CD4-positive, alpha-beta memory T cell (primary cell): ENCODE measurements at regions not wholly inside any gene's neighbourhood (a gene's known extent, or its start where the extent isn't known, plus 50 kb on each side); places are given as distances from the start of the nearest gene placed in this dataset.

Experiments used
- CTCF ChIA-PET: fragments of 350-600 bp; sonication (Branson Sonifier 250); formaldehyde crosslinking; loops from one replicate; lab custom pipeline; 2021; ENCODE audit warnings: inconsistent platforms; ENCODE audit not compliant: partially characterized antibody; lab: Charles Lee
- POLR2A ChIA-PET: fragments of 350-600 bp; sonication (Branson Sonifier 250); formaldehyde crosslinking; loops from one replicate; lab custom pipeline; 2021; ENCODE audit not compliant: partially characterized antibody; lab: Charles Lee
- DNase-seq, 5 donors: peaks; one replicate each; pipeline versions ENCODE4 v3.0.0 to v3.0.0-alpha.2; 2020 to 2022; ENCODE audit warnings: mixed read lengths in 1 of 5
- H3K27ac ChIP-seq: one replicate; pipeline ENCODE4 v1.7.0; 2013; ENCODE audit warnings: low read depth, low read length
- H3K27me3 ChIP-seq: 2 replicates; pipeline ENCODE4 v1.7.0; 2013; ENCODE audit warnings: mild to moderate bottlenecking, low read length, moderate library complexity; ENCODE audit not compliant: insufficient read depth
- H3K36me3 ChIP-seq: 2 replicates; pipeline ENCODE4 v1.7.0; 2013; ENCODE audit warnings: mild to moderate bottlenecking, low read length, moderate library complexity; ENCODE audit not compliant: insufficient read depth
- H3K4me1 ChIP-seq: 2 replicates; pipeline ENCODE4 v1.7.0; 2013; ENCODE audit warnings: mild to moderate bottlenecking, low read length, moderate library complexity; ENCODE audit not compliant: insufficient read depth
- H3K4me3 ChIP-seq, 2 donors: one replicate each; pipeline ENCODE4 v1.7.0; 2013; ENCODE audit warnings: low read length in 2 of 2, mild to moderate bottlenecking in 1 of 2
- H3K9me3 ChIP-seq, 2 donors: one replicate each; pipeline ENCODE4 v1.7.0; 2013; ENCODE audit warnings: low read length in 2 of 2, control low read depth in 1 of 2; ENCODE audit not compliant: control insufficient read depth in 1 of 2
- H3K27ac Mint-ChIP-seq, 7 donors: one replicate each; pipeline ENCODE4 v1.8.0; 2020 to 2021; ENCODE audit warnings: mixed read lengths in 7 of 7, mild to moderate bottlenecking in 6 of 7, inconsistent platforms in 3 of 7, moderate library complexity in 3 of 7
- H3K27me3 Mint-ChIP-seq, 2 donors: one replicate each; pipeline ENCODE4 v1.8.0; 2020 to 2021; ENCODE audit warnings: mixed read lengths in 2 of 2
- H3K36me3 Mint-ChIP-seq, 2 donors: one replicate each; pipeline ENCODE4 v1.8.0; 2020 to 2021; ENCODE audit warnings: mixed read lengths in 2 of 2, inconsistent platforms in 1 of 2, mild to moderate bottlenecking in 1 of 2
- H3K4me1 Mint-ChIP-seq, 4 donors: one replicate each; pipeline ENCODE4 v1.8.0; 2020 to 2021; ENCODE audit warnings: mixed read lengths in 4 of 4, mild to moderate bottlenecking in 1 of 4
- H3K4me3 Mint-ChIP-seq, 8 donors: one replicate each; pipeline ENCODE4 v1.8.0; 2020 to 2021; ENCODE audit warnings: mixed read lengths in 8 of 8, mild to moderate bottlenecking in 7 of 8, moderate library complexity in 6 of 8, inconsistent platforms in 3 of 8
- H3K9me3 Mint-ChIP-seq, 8 donors: one replicate each; pipeline ENCODE4 v1.8.0; 2020 to 2021; ENCODE audit warnings: mixed read lengths in 8 of 8, mild to moderate bottlenecking in 5 of 8, inconsistent platforms in 3 of 8, moderate library complexity in 1 of 8
- intact Hi-C: fragments of 100-400 bp; cut with micrococcal nuclease; formaldehyde crosslinking; loops from one replicate; pipeline ENCODE4 v1.15.1; 2023

- intact Hi-C loops, result no loop called here
- H3K27ac Mint-ChIP-seq, result no peak overlapping the region
- H3K4me3 ChIP-seq, result no peak overlapping the region
- no peaks in the 10 kb centered on the region for H3K9me3 ChIP-seq
- no peak overlapping the region for H3K4me3 Mint-ChIP-seq
- no peaks in the 10 kb centered on the region for H3K27me3 ChIP-seq
- ChIA-PET CTCF (no interaction called here), POLR2A (no interaction called here)
- peaks cover 2 to 5% of the 10 kb centered on the region in 2 donors for H3K27me3 Mint-ChIP-seq
- no peak for DNase-seq
- no peaks in the 10 kb centered on the region for H3K4me1 ChIP-seq
- no peaks in the 10 kb centered on the region for H3K9me3 Mint-ChIP-seq
- no peaks in the 10 kb centered on the region for H3K4me1 Mint-ChIP-seq
- H3K27ac ChIP-seq, result no peak overlapping the region
- H3K36me3 ChIP-seq, result no peaks in the 10 kb centered on the region
- no peaks in the 10 kb centered on the region for H3K36me3 Mint-ChIP-seq
Measured at GRCh38 chr13:109881347-109881725, 95.0 kb upstream of the IRS2 start.

GRCh38 chr13:109880371-109881346 lies 94.3 kb upstream of the IRS2 start:
- no peaks in the 10 kb centered on the region for H3K4me1 Mint-ChIP-seq
- no peak overlapping the region for H3K4me3 Mint-ChIP-seq
- CTCF ChIA-PET, result no interaction called here

GRCh38 chr13:109879338-109879737 lies 93.0 kb upstream of the IRS2 start:
- Histone ChIP-seq H3K9me3 (no peaks in the 10 kb centered on the region), H3K36me3 (no peaks in the 10 kb centered on the region), H3K4me3 (no peak overlapping the region), H3K27ac (no peak overlapping the region), H3K4me1 (no peaks in the 10 kb centered on the region), H3K27me3 (no peaks in the 10 kb centered on the region)
- intact Hi-C loops, result no loop called here
- CTCF ChIA-PET, result no interaction called here
- no peaks in the 10 kb centered on the region for H3K36me3 Mint-ChIP-seq
- no peak overlapping the region for H3K4me3 Mint-ChIP-seq
- H3K27me3 Mint-ChIP-seq, result peaks cover 4 to 10% of the 10 kb centered on the region in 2 donors
- H3K27ac Mint-ChIP-seq, result no peak overlapping the region
- H3K4me1 Mint-ChIP-seq, result no peaks in the 10 kb centered on the region
- POLR2A ChIA-PET, result no interaction called here
- DNase-seq, result no peak
- H3K9me3 Mint-ChIP-seq, result no peaks in the 10 kb centered on the region

More at GRCh38 chr13:109880371-109881346, 94.3 kb upstream of the IRS2 start:
- no peaks in the 10 kb centered on the region for H3K36me3 ChIP-seq
- Mint-ChIP-seq H3K27ac (no peak overlapping the region), H3K9me3 (no peaks in the 10 kb centered on the region), H3K27me3 (peaks cover 2 to 5% of the 10 kb centered on the region in 2 donors), H3K36me3 (no peaks in the 10 kb centered on the region)
- H3K4me1 ChIP-seq, result no peaks in the 10 kb centered on the region
- no peak for DNase-seq
- POLR2A ChIA-PET, result no interaction called here
- H3K4me3 ChIP-seq, result no peak overlapping the region
- H3K9me3 ChIP-seq, result no peaks in the 10 kb centered on the region
- H3K27ac ChIP-seq, result no peak overlapping the region
- H3K27me3 ChIP-seq, result no peaks in the 10 kb centered on the region
- intact Hi-C loops, result no loop called here

- DNase-seq, result no peak
- H3K4me3 Mint-ChIP-seq, result no peak overlapping the region
- H3K9me3 ChIP-seq, result no peaks in the 10 kb centered on the region
- no peaks in the 10 kb centered on the region for H3K9me3 Mint-ChIP-seq
- no peaks in the 10 kb centered on the region for H3K4me1 Mint-ChIP-seq
- no peak overlapping the region for H3K4me3 ChIP-seq
- no peaks in the 10 kb centered on the region for H3K27me3 ChIP-seq
- no peaks in the 10 kb centered on the region for H3K4me1 ChIP-seq
- CTCF ChIA-PET, result no interaction called here
- POLR2A ChIA-PET, result no interaction called here
- intact Hi-C loops, result no loop called here
- peaks cover 8 to 20% of the 10 kb centered on the region in 2 donors for H3K27me3 Mint-ChIP-seq
- no peak overlapping the region for H3K27ac ChIP-seq
- H3K27ac Mint-ChIP-seq, result no peak overlapping the region
- no peaks in the 10 kb centered on the region for H3K36me3 ChIP-seq
- no peaks in the 10 kb centered on the region for H3K36me3 Mint-ChIP-seq
Measured at GRCh38 chr13:109877809-109878208, 91.4 kb upstream of the IRS2 start.

GRCh38 chr13:109875746-109876145 lies 89.4 kb upstream of the IRS2 start:
- no peak overlapping the region for H3K27ac ChIP-seq
- Mint-ChIP-seq H3K27ac (no peak overlapping the region), H3K36me3 (no peaks in the 10 kb centered on the region), H3K4me3 (no peak overlapping the region), H3K9me3 (no peaks in the 10 kb centered on the region), H3K27me3 (peaks cover 9 to 20% of the 10 kb centered on the region in 2 donors), H3K4me1 (no peaks in the 10 kb centered on the region)
- ChIA-PET POLR2A (no interaction called here), CTCF (no interaction called here)
- no peaks in the 10 kb centered on the region for H3K9me3 ChIP-seq
- intact Hi-C loops, result no loop called here
- no peaks in the 10 kb centered on the region for H3K4me1 ChIP-seq
- DNase-seq, result no peak
- H3K36me3 ChIP-seq, result no peaks in the 10 kb centered on the region
- H3K27me3 ChIP-seq, result no peaks in the 10 kb centered on the region
- H3K4me3 ChIP-seq, result no peak overlapping the region

- no peak for DNase-seq
- Histone ChIP-seq H3K4me1 (peaks cover 4% of the 10 kb centered on the region), H3K27ac (no peak overlapping the region), H3K27me3 (no peaks in the 10 kb centered on the region), H3K36me3 (no peaks in the 10 kb centered on the region), H3K9me3 (no peaks in the 10 kb centered on the region), H3K4me3 (no peak overlapping the region)
- intact Hi-C loops, result no loop called here
- peaks cover 12 to 20% of the 10 kb centered on the region in 2 donors for H3K27me3 Mint-ChIP-seq
- H3K9me3 Mint-ChIP-seq, result no peaks in the 10 kb centered on the region
- no peaks in the 10 kb centered on the region for H3K36me3 Mint-ChIP-seq
- CTCF ChIA-PET, result no interaction called here
- POLR2A ChIA-PET, result no interaction called here
- H3K4me1 Mint-ChIP-seq, result no peaks in the 10 kb centered on the region
- H3K4me3 Mint-ChIP-seq, result no peak overlapping the region
- no peak overlapping the region for H3K27ac Mint-ChIP-seq
Measured at GRCh38 chr13:109874484-109875454, 88.4 kb upstream of the IRS2 start.
